ENCODE measurements at regions not wholly inside any gene's neighbourhood (a gene's known extent, or its start where the extent isn't known, plus 50 kb on each side); places are given as distances from the start of the nearest gene placed in this dataset.

DNA sequence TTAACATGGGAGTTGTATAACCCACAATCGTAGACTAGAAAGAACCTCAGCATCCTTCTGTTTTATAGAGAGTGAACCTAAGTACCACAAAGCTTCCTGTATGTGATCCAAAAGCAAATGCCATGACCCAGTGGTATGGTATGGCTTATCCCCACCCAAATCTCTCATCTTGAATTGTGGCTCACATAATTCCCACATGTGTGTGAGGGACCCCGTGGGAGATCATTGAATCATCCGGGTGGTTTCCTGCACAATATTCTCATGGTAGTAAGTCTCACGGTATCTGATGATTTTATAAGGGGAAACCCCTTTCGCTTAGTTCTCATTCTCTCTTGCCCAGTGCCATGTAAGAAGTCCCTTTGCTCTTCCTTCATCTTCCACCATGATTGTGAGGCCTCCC is 587.9 kb downstream of the LMO7 start:
- TF ChIP-seq CTCF (IDR thresholded peaks at IDR 0.05) = no peak
- Mint-ChIP-seq H3K4me1 (ENCODE audit: low read depth) (no peaks in the 10 kb centered on the region), H3K36me3 (ENCODE audit: low read depth) (no peaks in the 10 kb centered on the region), H3K9me3 (peaks cover 4% of the 10 kb centered on the region; the same call in 1 of the 2 replicates), H3K27ac (no peak overlapping the region), H3K4me3 (no peak overlapping the region), H3K27me3 (ENCODE audit: insufficient read depth) (no peaks in the 10 kb centered on the region)
- DNase-seq = no peak

- no peaks in the 10 kb centered on the region for H3K36me3 Mint-ChIP-seq (ENCODE audit: low read depth)
- H3K9me3 Mint-ChIP-seq = peaks cover 4% of the 10 kb centered on the region; the same call in 1 of the 2 replicates
- DNase-seq = no peak
- H3K27me3 Mint-ChIP-seq (ENCODE audit: insufficient read depth) = no peaks in the 10 kb centered on the region
- H3K27ac Mint-ChIP-seq = no peak overlapping the region
- no peaks in the 10 kb centered on the region for H3K4me1 Mint-ChIP-seq (ENCODE audit: low read depth)
- no peak for TF ChIP-seq CTCF (IDR thresholded peaks at IDR 0.05)
- H3K4me3 Mint-ChIP-seq = no peak overlapping the region
Measured at GRCh38 chr13:76223565-76223964, 587.4 kb downstream of the LMO7 start.

GRCh38 chr13:76222511-76222910 is 586.4 kb downstream of the LMO7 start:
- Mint-ChIP-seq H3K36me3 (ENCODE audit: low read depth) (no peaks in the 10 kb centered on the region), H3K27me3 (ENCODE audit: insufficient read depth) (no peaks in the 10 kb centered on the region), H3K27ac (no peak overlapping the region), H3K9me3 (peaks cover 4% of the 10 kb centered on the region; the same call in 1 of the 2 replicates), H3K4me3 (no peak overlapping the region), H3K4me1 (ENCODE audit: low read depth) (no peaks in the 10 kb centered on the region)
- no peak for DNase-seq
- no peak for TF ChIP-seq CTCF (IDR thresholded peaks at IDR 0.05)

DNA sequence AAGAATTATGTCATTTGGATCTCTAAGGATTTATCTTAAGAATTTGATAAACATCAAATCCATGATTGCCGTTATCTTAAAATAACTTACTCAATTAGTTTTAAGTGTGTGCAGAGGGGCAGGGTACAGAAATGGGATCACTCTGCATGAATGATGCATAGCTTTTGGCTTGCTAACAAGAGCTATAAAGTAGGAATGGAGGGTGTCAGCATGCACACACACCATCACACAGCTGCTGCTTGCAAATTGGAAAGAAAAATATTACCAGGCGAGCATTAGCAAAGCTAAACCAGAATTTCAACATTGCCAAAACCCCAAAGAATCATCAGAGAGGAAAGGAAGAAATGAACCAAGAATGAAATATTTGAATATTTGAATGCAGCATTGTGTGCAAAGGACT is 580.6 kb downstream of the LMO7 start:
- H3K27me3 Mint-ChIP-seq (ENCODE audit: insufficient read depth) = no peaks in the 10 kb centered on the region; the same call in 1 of the 2 replicates
- no peak for DNase-seq
- H3K4me3 Mint-ChIP-seq = no peak overlapping the region
- H3K36me3 Mint-ChIP-seq (ENCODE audit: low read depth) = no peaks in the 10 kb centered on the region
- no peak for TF ChIP-seq CTCF (IDR thresholded peaks at IDR 0.05)
- H3K4me1 Mint-ChIP-seq (ENCODE audit: low read depth) = no peaks in the 10 kb centered on the region
- H3K9me3 Mint-ChIP-seq = no peaks in the 10 kb centered on the region
- no peak overlapping the region for H3K27ac Mint-ChIP-seq

DNA sequence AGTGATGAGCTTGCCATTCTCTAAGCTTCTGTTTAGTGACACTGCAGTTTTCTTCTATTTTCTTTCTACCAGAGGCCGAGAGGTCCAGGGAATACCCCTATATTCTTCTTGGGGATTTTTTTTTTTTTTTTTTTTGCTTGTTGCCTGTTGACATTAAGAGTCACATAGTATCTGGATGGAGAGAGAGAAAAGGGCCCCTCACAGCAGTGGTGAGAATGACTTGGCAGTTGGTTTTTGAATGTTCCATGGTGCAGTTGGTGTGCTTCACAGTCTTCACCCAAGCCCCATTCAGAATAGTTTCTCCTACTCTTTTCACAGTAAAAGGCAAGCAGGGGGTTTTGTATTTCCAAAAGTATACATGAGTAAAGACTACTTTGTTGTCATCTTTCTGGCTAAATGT is 577.9 kb downstream of the LMO7 start:
- Mint-ChIP-seq H3K27ac (no peak overlapping the region), H3K27me3 (ENCODE audit: insufficient read depth) (no peaks in the 10 kb centered on the region; the same call in 1 of the 2 replicates), H3K4me1 (ENCODE audit: low read depth) (no peaks in the 10 kb centered on the region), H3K4me3 (no peak overlapping the region), H3K9me3 (no peaks in the 10 kb centered on the region), H3K36me3 (ENCODE audit: low read depth) (no peaks in the 10 kb centered on the region)
- TF ChIP-seq CTCF (IDR thresholded peaks at IDR 0.05) = no peak
- no peak for DNase-seq

DNA sequence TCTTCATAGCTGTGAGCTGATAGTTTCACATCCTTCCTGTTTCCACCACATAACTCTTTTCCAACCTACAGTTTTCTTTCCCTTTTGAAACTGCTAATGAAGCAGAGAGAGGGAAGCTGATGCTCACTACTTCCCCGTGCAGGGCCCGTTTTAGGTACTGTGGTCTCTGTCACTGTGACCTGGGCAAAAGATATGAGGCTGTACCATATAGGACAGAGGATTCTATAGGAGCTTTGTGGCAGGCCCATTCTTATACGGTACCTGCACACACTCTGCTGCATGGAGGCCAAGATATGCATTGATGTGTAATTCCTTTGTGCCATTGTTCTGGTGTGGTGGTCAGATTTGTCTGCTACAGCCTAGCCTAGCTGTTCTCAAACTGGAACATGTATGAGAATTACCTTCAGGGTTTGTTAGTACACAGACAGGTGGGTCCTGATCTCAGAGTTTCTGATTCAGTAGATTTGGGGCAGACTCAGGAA is 577.3 kb downstream of the LMO7 start:
- Mint-ChIP-seq H3K36me3 (ENCODE audit: low read depth) (no peaks in the 10 kb centered on the region), H3K27ac (no peak overlapping the region)
- no peak for DNase-seq

More for the DNA sequence above, 577.3 kb downstream of the LMO7 start:
- no peaks in the 10 kb centered on the region; the same call in 1 of the 2 replicates for H3K27me3 Mint-ChIP-seq (ENCODE audit: insufficient read depth)
- no peaks in the 10 kb centered on the region for H3K4me1 Mint-ChIP-seq (ENCODE audit: low read depth)
- H3K4me3 Mint-ChIP-seq = no peak overlapping the region
- no peak for TF ChIP-seq CTCF (IDR thresholded peaks at IDR 0.05)
- H3K9me3 Mint-ChIP-seq = no peaks in the 10 kb centered on the region
